HUES48 (cell line): ENCODE measurements at regions not wholly inside any gene's neighbourhood (a gene's known extent, or its start where the extent isn't known, plus 50 kb on each side); places are given as distances from the start of the nearest gene placed in this dataset.

ENCODE experiments used
- H3K27ac ChIP-seq: one replicate; pipeline ENCODE4 v1.7.0; 2013; ENCODE audit warnings: low read depth, low read length, inconsistent platforms
- H3K27me3 ChIP-seq: 2 replicates; pipeline ENCODE4 v1.6.1; 2013; ENCODE audit warnings: mild to moderate bottlenecking, low read length; ENCODE audit not compliant: control insufficient read depth, insufficient read depth
- H3K36me3 ChIP-seq: 2 replicates; pipeline ENCODE4 v1.6.1; 2013; ENCODE audit warnings: low read length; ENCODE audit not compliant: control insufficient read depth, insufficient read depth
- H3K4me1 ChIP-seq: 2 replicates; pipeline ENCODE4 v1.6.1; 2013; ENCODE audit warnings: mild to moderate bottlenecking, low read length; ENCODE audit not compliant: control insufficient read depth, insufficient read depth
- H3K4me3 ChIP-seq: 2 replicates; pipeline ENCODE4 v1.5.1; 2013; ENCODE audit warnings: mild to moderate bottlenecking, low read depth, low read length
- H3K9ac ChIP-seq: 2 replicates; pipeline ENCODE4 v1.6.1; 2013; ENCODE audit warnings: mild to moderate bottlenecking, low read depth, low read length, moderate library complexity
- H3K9me3 ChIP-seq: 2 replicates; pipeline ENCODE4 v1.6.1; 2013; ENCODE audit warnings: low read length; ENCODE audit not compliant: control insufficient read depth, insufficient read depth

GRCh38 chr10:128527711-128528110 is 401.5 kb upstream of the MKI67 start:
- Histone ChIP-seq H3K9me3 (no peaks in the 10 kb centered on the region), H3K36me3 (no peaks in the 10 kb centered on the region), H3K27ac (no peak overlapping the region), H3K27me3 (no peaks in the 10 kb centered on the region), H3K4me3 (no peak overlapping the region), H3K9ac (no peak overlapping the region), H3K4me1 (peaks cover 22% of the 10 kb centered on the region)

DNA sequence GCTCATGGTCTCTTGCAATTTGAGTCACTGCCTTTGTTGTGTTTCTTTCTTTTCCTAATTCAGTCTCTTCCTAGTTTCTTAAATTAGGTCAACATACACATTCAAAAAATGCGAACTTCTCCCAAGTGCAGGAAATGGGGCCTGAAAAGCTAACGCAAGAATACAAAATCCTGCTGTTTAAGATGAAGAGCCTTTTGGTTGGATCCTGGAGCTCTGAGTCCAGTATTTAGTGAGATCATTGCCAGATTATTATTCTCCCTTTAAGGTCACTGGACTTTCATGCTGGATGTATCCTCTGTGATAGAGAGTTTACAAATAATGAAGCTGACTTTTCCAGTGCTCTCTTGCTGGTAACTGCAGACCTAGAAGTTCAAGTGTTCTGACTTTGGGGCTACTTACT is 401.9 kb upstream of the MKI67 start:
- Histone ChIP-seq H3K4me3 (no peak overlapping the region), H3K27ac (no peak overlapping the region), H3K36me3 (no peaks in the 10 kb centered on the region), H3K4me1 (peaks cover 22% of the 10 kb centered on the region), H3K9me3 (no peaks in the 10 kb centered on the region), H3K27me3 (no peaks in the 10 kb centered on the region), H3K9ac (no peak overlapping the region)

DNA sequence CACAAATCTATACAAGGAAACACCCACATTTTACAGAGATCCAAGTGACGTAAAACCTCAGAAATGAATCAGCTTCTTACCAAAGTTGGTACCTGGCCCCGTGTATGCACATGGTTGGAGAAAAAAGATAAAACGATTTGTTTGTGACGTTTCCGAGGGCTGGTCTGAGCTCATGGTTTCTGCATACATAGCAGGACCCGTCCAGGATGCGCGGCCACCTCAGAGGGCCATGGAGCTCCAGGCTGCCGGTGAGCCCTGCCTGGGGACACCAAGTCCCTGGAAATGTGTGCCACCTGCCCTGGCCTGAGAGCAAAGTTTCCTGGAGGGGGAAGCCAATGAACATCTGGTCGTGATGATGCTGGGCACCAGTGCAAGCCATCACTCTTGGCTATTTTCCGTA is 402.6 kb upstream of the MKI67 start:
- H3K36me3 ChIP-seq: no peaks in the 10 kb centered on the region
- no peak overlapping the region for H3K9ac ChIP-seq
- H3K4me1 ChIP-seq: peaks cover 22% of the 10 kb centered on the region
- H3K9me3 ChIP-seq: no peaks in the 10 kb centered on the region
- no peak overlapping the region for H3K4me3 ChIP-seq
- no peaks in the 10 kb centered on the region for H3K27me3 ChIP-seq
- no peak overlapping the region for H3K27ac ChIP-seq

- no peaks in the 10 kb centered on the region for H3K27me3 ChIP-seq
- H3K36me3 ChIP-seq: no peaks in the 10 kb centered on the region
- peaks cover 22% of the 10 kb centered on the region for H3K4me1 ChIP-seq
- no peak overlapping the region for H3K9ac ChIP-seq
- no peak overlapping the region for H3K27ac ChIP-seq
- no peaks in the 10 kb centered on the region for H3K9me3 ChIP-seq
- H3K4me3 ChIP-seq: no peak overlapping the region
These were observed 403.0 kb upstream of the MKI67 start for GRCh38 chr10:128529225-128529624.

DNA sequence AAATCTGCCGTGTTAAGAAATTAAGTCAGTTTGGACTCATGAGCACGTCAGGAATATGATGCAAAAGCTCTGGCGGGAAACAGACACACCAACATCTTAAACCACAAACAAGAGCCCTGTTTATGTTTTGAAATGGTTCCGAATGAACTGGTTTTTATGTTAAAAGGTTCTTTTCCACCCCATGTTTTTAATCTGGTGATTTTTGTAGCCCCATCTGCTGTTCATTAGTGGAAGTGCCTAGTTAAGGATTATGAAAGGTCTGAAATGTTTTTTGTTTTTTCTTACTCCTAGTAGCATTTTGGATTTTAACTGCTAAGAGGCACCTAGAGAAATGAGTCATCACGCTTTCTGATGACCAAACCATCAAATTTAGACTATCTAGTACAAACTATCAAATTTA is 404.1 kb upstream of the MKI67 start:
- Histone ChIP-seq H3K9me3 (no peaks in the 10 kb centered on the region), H3K27ac (no peak overlapping the region), H3K36me3 (no peaks in the 10 kb centered on the region), H3K27me3 (no peaks in the 10 kb centered on the region), H3K9ac (no peak overlapping the region), H3K4me1 (peaks cover 22% of the 10 kb centered on the region), H3K4me3 (no peak overlapping the region)

DNA sequence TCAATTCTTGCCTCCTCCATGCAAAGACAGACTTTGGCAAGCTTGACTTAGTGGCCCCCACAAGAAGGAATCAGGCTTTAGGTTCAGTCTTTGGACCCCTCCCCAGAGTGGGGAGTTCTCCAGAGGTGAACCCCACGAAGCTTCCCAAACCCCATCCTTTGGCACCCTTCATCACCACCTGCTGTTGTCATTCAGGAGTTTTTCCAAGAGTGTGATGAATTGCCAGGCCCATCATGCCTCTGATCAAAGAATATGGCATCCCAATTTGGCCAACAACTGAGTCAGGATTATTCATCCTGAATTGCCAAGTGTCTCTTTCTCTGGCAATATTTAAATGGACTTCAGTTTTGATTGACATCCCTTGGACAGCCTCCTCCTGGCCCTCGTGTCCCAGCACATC is 404.7 kb upstream of the MKI67 start:
- Histone ChIP-seq H3K4me3 (no peak overlapping the region), H3K9me3 (no peaks in the 10 kb centered on the region), H3K9ac (no peak overlapping the region), H3K4me1 (peaks cover 25% of the 10 kb centered on the region), H3K36me3 (no peaks in the 10 kb centered on the region), H3K27me3 (no peaks in the 10 kb centered on the region), H3K27ac (no peak overlapping the region)

DNA sequence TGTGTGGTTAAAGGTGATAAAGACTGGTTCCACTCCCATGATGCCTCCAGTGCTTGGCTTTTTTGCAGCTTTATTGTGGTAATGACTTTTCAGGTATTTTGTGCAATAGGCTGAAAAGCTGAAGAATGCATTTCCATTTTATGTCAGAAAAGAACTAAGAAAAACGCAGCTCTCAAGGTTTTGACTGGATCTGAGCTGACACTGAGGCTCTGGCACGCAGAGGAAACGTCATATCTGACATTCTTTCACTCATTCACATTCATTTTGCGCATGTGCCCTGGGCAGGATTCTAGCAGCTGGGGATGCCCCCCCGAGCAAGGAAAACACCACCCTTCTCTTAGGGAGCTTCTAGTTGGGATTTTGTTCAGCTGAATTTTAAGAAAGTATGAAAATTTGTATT is 408.5 kb upstream of the MKI67 start:
- Histone ChIP-seq H3K27ac (no peak overlapping the region), H3K4me1 (peaks cover 43% of the 10 kb centered on the region), H3K9me3 (no peaks in the 10 kb centered on the region), H3K27me3 (peaks cover 7% of the 10 kb centered on the region), H3K4me3 (no peak overlapping the region), H3K9ac (no peak overlapping the region), H3K36me3 (no peaks in the 10 kb centered on the region)

- H3K9me3 ChIP-seq: no peaks in the 10 kb centered on the region
- no peaks in the 10 kb centered on the region for H3K36me3 ChIP-seq
- H3K9ac ChIP-seq: no peak overlapping the region
- no peak overlapping the region for H3K27ac ChIP-seq
- peaks cover 16% of the 10 kb centered on the region for H3K27me3 ChIP-seq
- H3K4me1 ChIP-seq: peaks cover 44% of the 10 kb centered on the region
- no peak overlapping the region for H3K4me3 ChIP-seq
These were observed 410.0 kb upstream of the MKI67 start for GRCh38 chr10:128536259-128536658.

DNA sequence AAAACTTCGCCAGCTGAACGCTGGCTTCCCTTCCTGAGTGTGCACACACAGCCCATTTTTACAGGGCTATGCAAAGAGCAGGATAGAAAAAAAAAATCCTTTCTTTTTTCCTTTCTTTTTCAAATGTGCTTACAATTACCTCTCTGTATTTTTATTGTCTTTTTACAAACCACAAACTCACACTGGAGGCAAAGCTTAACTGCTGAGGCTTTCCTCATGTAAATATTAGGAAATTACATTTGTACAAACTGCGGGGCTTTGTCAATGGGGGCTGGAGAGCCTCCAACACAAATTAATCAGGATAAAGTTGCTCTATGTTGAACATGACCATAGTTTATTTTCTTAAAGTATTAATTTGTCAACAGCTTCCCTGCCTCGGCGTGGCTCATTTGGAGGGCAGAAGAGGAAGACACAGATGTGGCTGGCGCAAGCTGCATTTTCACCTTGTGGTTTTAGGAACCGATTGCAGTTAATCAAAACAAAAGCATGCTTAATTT is 411.7 kb upstream of the MKI67 start:
- H3K4me1 ChIP-seq: peaks cover 60% of the 10 kb centered on the region
- peaks cover 27% of the 10 kb centered on the region for H3K27me3 ChIP-seq
- no peaks in the 10 kb centered on the region for H3K9me3 ChIP-seq
- H3K4me3 ChIP-seq: 0 out of 2 replicates have a peak overlapping the region, but pooled peaks have one; percentile 16
- no peaks in the 10 kb centered on the region for H3K36me3 ChIP-seq
- no peak overlapping the region for H3K9ac ChIP-seq
- peak overlapping the region; percentile 36 for H3K27ac ChIP-seq

- Histone ChIP-seq H3K27ac (no peak overlapping the region), H3K4me1 (peaks cover 68% of the 10 kb centered on the region), H3K9me3 (no peaks in the 10 kb centered on the region), H3K36me3 (no peaks in the 10 kb centered on the region), H3K4me3 (no peak overlapping the region), H3K9ac (no peak overlapping the region), H3K27me3 (peaks cover 31% of the 10 kb centered on the region)
These were observed 412.4 kb upstream of the MKI67 start for GRCh38 chr10:128538671-128539070.

DNA sequence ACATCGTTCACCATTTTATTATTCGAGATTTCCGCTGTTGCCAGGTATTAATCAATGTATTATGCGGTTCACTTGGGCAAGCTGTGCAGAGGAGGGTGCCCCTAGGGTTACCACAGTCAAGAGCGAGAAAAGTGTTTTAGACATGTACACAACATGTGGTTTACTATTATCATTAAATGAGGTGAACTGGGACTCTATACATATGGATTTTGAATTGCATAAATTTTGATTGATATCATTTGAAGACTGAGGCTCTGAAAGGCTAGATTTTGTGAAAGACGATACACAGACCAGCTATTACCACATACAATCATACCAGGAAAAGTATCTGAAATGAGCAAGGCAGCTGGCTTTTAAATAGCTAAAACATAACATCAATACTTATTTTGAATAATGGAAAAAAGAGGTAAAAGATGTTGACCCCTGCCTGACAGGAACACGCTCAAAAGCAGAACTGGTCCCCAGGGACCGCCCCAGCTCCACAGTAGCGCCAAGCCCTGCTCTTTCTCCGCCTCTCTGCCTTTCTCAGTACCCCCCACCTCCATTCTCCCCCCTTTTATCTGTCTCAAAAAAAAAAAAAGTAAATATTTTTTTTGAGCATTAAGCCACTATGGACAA is 413.4 kb upstream of the MKI67 start:
- H3K4me1 ChIP-seq: peaks cover 76% of the 10 kb centered on the region
- peaks cover 31% of the 10 kb centered on the region for H3K27me3 ChIP-seq
- 0 out of 2 replicates have a peak overlapping the region, but pooled peaks have one; percentile 26 for H3K4me3 ChIP-seq
- no peaks in the 10 kb centered on the region for H3K9me3 ChIP-seq
- no peak overlapping the region for H3K27ac ChIP-seq
- H3K9ac ChIP-seq: no peak overlapping the region
- H3K36me3 ChIP-seq: no peaks in the 10 kb centered on the region
